Activated naive CD4-positive, alpha-beta T cell treated with anti-CD3 and anti-CD28 coated beads for 36 hours (primary cell): ENCODE measurements at regions not wholly inside any gene's neighbourhood (a gene's known extent, or its start where the extent isn't known, plus 50 kb on each side); places are given as distances from the start of the nearest gene placed in this dataset.
"Not testable (repeated sequence)": the region's sequence is repeated elsewhere in the genome, so short reads cannot be mapped to it uniquely, and the experiment has no call there.

ENCODE experiments used
- CTCF ChIA-PET: fragments of 350-600 bp; sonication (Branson Sonifier 250); formaldehyde crosslinking; loops from one replicate; lab custom pipeline; 2021; ENCODE audit warnings: antibody characterized with exemption; lab: Charles Lee
- DNase-seq: peaks from one replicate; pipeline ENCODE4 v3.0.0-alpha.2; 2020
- H3K27ac Mint-ChIP-seq: one replicate; pipeline ENCODE4 v1.8.0; 2021; ENCODE audit warnings: mild to moderate bottlenecking, mixed read lengths
- H3K27me3 Mint-ChIP-seq: one replicate; pipeline ENCODE4 v1.8.0; 2021; ENCODE audit warnings: low read depth, mixed read lengths
- H3K36me3 Mint-ChIP-seq: one replicate; pipeline ENCODE4 v1.8.0; 2021; ENCODE audit warnings: low read depth, mixed read lengths
- H3K4me1 Mint-ChIP-seq: one replicate; pipeline ENCODE4 v1.8.0; 2021; ENCODE audit warnings: low read depth, mixed read lengths
- H3K4me3 Mint-ChIP-seq: one replicate; pipeline ENCODE4 v1.8.0; 2021; ENCODE audit warnings: mild to moderate bottlenecking, moderate library complexity, mixed read lengths
- H3K9me3 Mint-ChIP-seq: one replicate; pipeline ENCODE4 v1.8.0; 2021; ENCODE audit warnings: mixed read lengths
- intact Hi-C: fragments of 100-400 bp; cut with micrococcal nuclease; formaldehyde crosslinking; loops from one replicate; pipeline ENCODE4 v1.15.1; 2023

- peaks cover 6% of the 10 kb centered on the region for H3K4me1 Mint-ChIP-seq
Measured at GRCh38 chr3:29178809-29179793, 101.8 kb upstream of the RBMS3 start.

GRCh38 chr3:29181149-29181780 lies 99.6 kb upstream of the RBMS3 start:
- intact Hi-C loops: loop anchor here (10.0 kb wide), 2 partner anchors 504 to 1126 kb away; no protein-coding TSS in a partner anchor
- Mint-ChIP-seq H3K36me3 (no peaks in the 10 kb centered on the region), H3K4me3 (no peak overlapping the region), H3K27me3 (no peaks in the 10 kb centered on the region), H3K27ac (no peak overlapping the region), H3K9me3 (no peaks in the 10 kb centered on the region), H3K4me1 (peaks cover 12% of the 10 kb centered on the region)
- DNase-seq: no peak
- CTCF ChIA-PET: no interaction called here

More at GRCh38 chr3:29178809-29179793, 101.8 kb upstream of the RBMS3 start:
- Mint-ChIP-seq H3K27ac (no peak overlapping the region), H3K27me3 (no peaks in the 10 kb centered on the region), H3K4me3 (no peak overlapping the region), H3K36me3 (no peaks in the 10 kb centered on the region), H3K9me3 (no peaks in the 10 kb centered on the region)
- no peak for DNase-seq
- intact Hi-C loops: no loop called here
- CTCF ChIA-PET: no interaction called here

- DNase-seq: no peak
- intact Hi-C loops: loop anchor here (10.0 kb wide), 2 partner anchors 503 to 1127 kb away; no protein-coding TSS in a partner anchor
- Mint-ChIP-seq H3K4me3 (no peak overlapping the region), H3K36me3 (no peaks in the 10 kb centered on the region), H3K27ac (no peak overlapping the region), H3K4me1 (peaks cover 12% of the 10 kb centered on the region), H3K9me3 (no peaks in the 10 kb centered on the region), H3K27me3 (no peaks in the 10 kb centered on the region)
- CTCF ChIA-PET: no interaction called here
Measured at GRCh38 chr3:29181872-29182271, 99.0 kb upstream of the RBMS3 start.

- H3K9me3 Mint-ChIP-seq, H3K36me3 Mint-ChIP-seq, CTCF ChIA-PET, DNase-seq, H3K27me3 Mint-ChIP-seq, H3K27ac Mint-ChIP-seq, H3K4me3 Mint-ChIP-seq: not testable (repeated sequence)
- peaks cover 12% of the 10 kb centered on the region for H3K4me1 Mint-ChIP-seq
- intact Hi-C loops: loop anchor here (10.0 kb wide), 2 partner anchors 502 to 1128 kb away; no protein-coding TSS in a partner anchor
Measured at GRCh38 chr3:29182828-29183227, 98.0 kb upstream of the RBMS3 start.

GRCh38 chr3:29183346-29184087 lies 97.4 kb upstream of the RBMS3 start:
- Mint-ChIP-seq H3K27ac (peak overlapping the region; percentile 72), H3K36me3 (no peaks in the 10 kb centered on the region), H3K27me3 (no peaks in the 10 kb centered on the region), H3K4me1 (peaks cover 12% of the 10 kb centered on the region), H3K9me3 (no peaks in the 10 kb centered on the region), H3K4me3 (no peak overlapping the region)
- CTCF ChIA-PET: no interaction called here
- peak; percentile 24 for DNase-seq
- intact Hi-C loops: loop anchor here (1.0 to 10.0 kb wide), 3 partner anchors 100 to 1129 kb away; no protein-coding TSS in a partner anchor

- CTCF ChIA-PET: no interaction called here
- Mint-ChIP-seq H3K27me3 (no peaks in the 10 kb centered on the region), H3K4me3 (no peak overlapping the region), H3K4me1 (peaks cover 12% of the 10 kb centered on the region), H3K27ac (no peak overlapping the region), H3K9me3 (no peaks in the 10 kb centered on the region), H3K36me3 (no peaks in the 10 kb centered on the region)
- no peak for DNase-seq
- intact Hi-C loops: loop anchor here (10.0 kb wide), 2 partner anchors 499 to 1131 kb away; no protein-coding TSS in a partner anchor
Measured at GRCh38 chr3:29185706-29186105, 95.2 kb upstream of the RBMS3 start.

- no peak for DNase-seq
- H3K4me3 Mint-ChIP-seq: no peak overlapping the region
Measured at GRCh38 chr3:29186131-29186599, 94.7 kb upstream of the RBMS3 start.

GRCh38 chr3:29186982-29187725 lies 93.7 kb upstream of the RBMS3 start:
- Mint-ChIP-seq H3K27me3 (no peaks in the 10 kb centered on the region), H3K36me3 (no peaks in the 10 kb centered on the region), H3K9me3 (no peaks in the 10 kb centered on the region), H3K27ac (peak overlapping the region; percentile 38), H3K4me3 (no peak overlapping the region), H3K4me1 (peaks cover 12% of the 10 kb centered on the region)
- no peak for DNase-seq
- CTCF ChIA-PET: no interaction called here
- intact Hi-C loops: loop anchor here (10.0 kb wide), 2 partner anchors 498 to 1132 kb away; no protein-coding TSS in a partner anchor

More at GRCh38 chr3:29186131-29186599, 94.7 kb upstream of the RBMS3 start:
- H3K27me3 Mint-ChIP-seq: no peaks in the 10 kb centered on the region
- H3K27ac Mint-ChIP-seq: no peak overlapping the region
- no peaks in the 10 kb centered on the region for H3K9me3 Mint-ChIP-seq
- H3K36me3 Mint-ChIP-seq: no peaks in the 10 kb centered on the region
- CTCF ChIA-PET: no interaction called here
- intact Hi-C loops: loop anchor here (10.0 kb wide), 2 partner anchors 499 to 1131 kb away; no protein-coding TSS in a partner anchor
- H3K4me1 Mint-ChIP-seq: peaks cover 12% of the 10 kb centered on the region

GRCh38 chr3:29189328-29189727 lies 91.5 kb upstream of the RBMS3 start:
- no peak overlapping the region for H3K27ac Mint-ChIP-seq
- H3K4me3 Mint-ChIP-seq: no peak overlapping the region
- H3K9me3 Mint-ChIP-seq: peaks cover 2% of the 10 kb centered on the region
- no peaks in the 10 kb centered on the region for H3K27me3 Mint-ChIP-seq
- H3K4me1 Mint-ChIP-seq: peaks cover 5% of the 10 kb centered on the region
- CTCF ChIA-PET: no interaction called here
- no peaks in the 10 kb centered on the region for H3K36me3 Mint-ChIP-seq
- intact Hi-C loops: loop anchor here (10.0 kb wide), 2 partner anchors 495 to 1135 kb away; no protein-coding TSS in a partner anchor
- no peak for DNase-seq

- Mint-ChIP-seq H3K36me3 (no peaks in the 10 kb centered on the region), H3K4me3 (no peak overlapping the region), H3K27ac (no peak overlapping the region), H3K27me3 (no peaks in the 10 kb centered on the region), H3K9me3 (peaks cover 10% of the 10 kb centered on the region), H3K4me1 (no peaks in the 10 kb centered on the region)
- no peak for DNase-seq
- CTCF ChIA-PET: no interaction called here
- intact Hi-C loops: no loop called here
Measured at GRCh38 chr3:29194139-29194538, 86.7 kb upstream of the RBMS3 start.

GRCh38 chr3:29195056-29195455 lies 85.8 kb upstream of the RBMS3 start:
- H3K9me3 Mint-ChIP-seq: peaks cover 10% of the 10 kb centered on the region
- no peaks in the 10 kb centered on the region for H3K27me3 Mint-ChIP-seq
- H3K4me3 Mint-ChIP-seq: no peak overlapping the region
- intact Hi-C loops: no loop called here
- CTCF ChIA-PET: no interaction called here
- no peaks in the 10 kb centered on the region for H3K4me1 Mint-ChIP-seq
- no peak for DNase-seq
- no peak overlapping the region for H3K27ac Mint-ChIP-seq
- no peaks in the 10 kb centered on the region for H3K36me3 Mint-ChIP-seq
